Smooth muscle cell (in vitro differentiated cells): ENCODE measurements at regions not wholly inside any gene's neighbourhood (a gene's known extent, or its start where the extent isn't known, plus 50 kb on each side); places are given as distances from the start of the nearest gene placed in this dataset.

Experiments used
- DNase-seq: peaks from one replicate; lab custom pipeline; 2025; ENCODE audit not compliant: unreplicated experiment; lab: John Stamatoyannopoulos, UW
- H2AFZ ChIP-seq: fragments of 200-600 bp; sonication (generic); 2 replicates; pipeline ENCODE4 v1.6.0; 2016; ENCODE audit warnings: antibody characterized with exemption, low read depth, mild to moderate bottlenecking
- H3F3A ChIP-seq: fragments of 200-600 bp; sonication (generic); 2 replicates; pipeline ENCODE4 v1.6.0; 2017; ENCODE audit warnings: antibody characterized with exemption, low read depth
- H3K27ac ChIP-seq: fragments of 200-600 bp; sonication (generic); 2 replicates; pipeline ENCODE4 v1.5.1; 2016; ENCODE audit warnings: low read depth, mild to moderate bottlenecking
- H3K27me3 ChIP-seq: fragments of 200-600 bp; sonication (generic); 2 replicates; pipeline ENCODE4 v1.6.1; 2016; ENCODE audit warnings: low read depth, mild to moderate bottlenecking
- H3K36me3 ChIP-seq: fragments of 200-600 bp; sonication (generic); 2 replicates; pipeline ENCODE4 v1.5.1; 2016; ENCODE audit warnings: low read depth
- H3K4me1 ChIP-seq: fragments of 200-600 bp; sonication (generic); 2 replicates; pipeline ENCODE4 v1.5.1; 2016; ENCODE audit warnings: low read depth
- H3K4me2 ChIP-seq: fragments of 200-600 bp; sonication (generic); 2 replicates; pipeline ENCODE4 v1.6.0; 2016; ENCODE audit warnings: mild to moderate bottlenecking
- H3K4me3 ChIP-seq: fragments of 200-600 bp; sonication (generic); 2 replicates; pipeline ENCODE4 v1.5.1; 2016; ENCODE audit warnings: mild to moderate bottlenecking
- H3K79me2 ChIP-seq: fragments of 200-600 bp; sonication (generic); 2 replicates; pipeline ENCODE4 v1.6.0; 2016; ENCODE audit warnings: low read depth, mild to moderate bottlenecking
- H3K9ac ChIP-seq: fragments of 200-600 bp; sonication (generic); 2 replicates; pipeline ENCODE4 v1.6.0; 2016; ENCODE audit warnings: low read depth
- H3K9me3 ChIP-seq: fragments of 200-600 bp; sonication (generic); replicated peaks from 2 replicates; pipeline ENCODE4 v1.5.1; 2016; ENCODE audit warnings: low read depth
- H4K20me1 ChIP-seq: fragments of 200-600 bp; sonication (generic); 2 replicates; pipeline ENCODE4 v1.6.0; 2016; ENCODE audit warnings: low read depth
- CTCF ChIP-seq: fragments of 200-600 bp; sonication (generic); IDR thresholded peaks from 2 replicates; pipeline ENCODE4 v1.5.1; 2017; ENCODE audit warnings: borderline replicate concordance, mild to moderate bottlenecking, antibody characterized with exemption; ENCODE audit not compliant: insufficient read depth, poor library complexity, severe bottlenecking
- WGBS: methylation state at CpG from one replicate; pipeline ENCODE4 v1.1.7; 2016; ENCODE audit warnings: low lambda C conversion rate; 5-methylcytosine and 5-hydroxymethylcytosine counted together

DNA sequence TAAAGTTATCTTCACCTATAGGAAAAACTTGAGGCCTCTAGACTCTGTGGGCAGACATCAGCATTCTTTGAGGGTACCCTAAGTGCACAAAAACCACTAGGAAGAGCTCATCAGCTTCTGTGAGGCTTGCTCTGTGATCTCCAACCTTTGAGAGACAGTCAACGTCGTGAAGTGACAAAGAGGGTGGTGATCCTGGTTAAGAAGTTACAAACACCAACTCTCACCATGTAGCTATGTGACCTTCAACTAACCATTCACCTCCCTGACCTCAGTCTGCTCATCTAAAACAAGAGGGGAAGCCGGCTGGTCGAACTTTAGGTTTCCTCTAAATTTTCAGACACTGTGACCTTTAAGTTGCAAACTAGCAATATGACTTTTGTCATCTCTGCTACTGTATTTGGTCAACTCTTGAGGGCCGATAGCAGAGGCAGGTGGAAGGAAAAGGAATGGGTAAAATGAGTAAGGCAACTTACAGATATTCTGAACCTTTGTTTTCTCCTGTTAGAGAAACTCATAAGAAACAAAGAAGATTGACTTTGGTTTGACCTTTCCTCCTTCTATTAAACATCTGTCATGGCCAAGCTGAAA is 103.2 kb upstream of the PARP11 start:
- WGBS: 81% methylated on average over 5 of the region's 5 CpGs
- Histone ChIP-seq H3K9me3 (no peaks in the 10 kb centered on the region), H3K4me3 (no peak overlapping the region), H3K27me3 (no peaks in the 10 kb centered on the region), H3K79me2 (no peaks in the 10 kb centered on the region), H3K27ac (no peak overlapping the region), H3K4me1 (no peaks in the 10 kb centered on the region), H3K9ac (no peak overlapping the region), H3F3A (no peaks in the 10 kb centered on the region), H2AFZ (peak overlapping the region; percentile 5), H3K36me3 (no peaks in the 10 kb centered on the region), H4K20me1 (no peaks in the 10 kb centered on the region), H3K4me2 (no peak overlapping the region)
- no peak for DNase-seq
- no peak for TF ChIP-seq CTCF

DNA sequence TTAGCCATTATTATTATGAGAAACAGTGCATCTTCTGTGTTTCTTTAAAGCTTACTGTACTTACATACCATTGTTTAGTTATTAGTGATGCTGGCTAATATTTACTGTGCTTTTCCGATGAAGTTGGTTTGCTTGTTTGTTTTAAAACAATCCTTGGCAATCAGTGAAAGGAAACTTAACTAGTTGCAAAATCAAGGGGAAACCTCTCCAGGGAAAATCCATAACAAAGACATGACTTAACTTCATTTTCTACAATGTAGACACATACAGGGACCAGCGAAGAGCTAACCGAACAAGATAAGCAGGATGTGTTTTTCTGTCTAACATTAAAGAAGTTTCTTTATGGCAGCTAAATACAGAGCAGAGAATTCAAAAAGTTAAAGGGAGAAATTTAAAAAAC is 102.5 kb upstream of the PARP11 start:
- H3K4me2 ChIP-seq: no peak overlapping the region
- no peaks in the 10 kb centered on the region for H3K36me3 ChIP-seq
- H2AFZ ChIP-seq: peak overlapping the region; percentile 5
- no peak for TF ChIP-seq CTCF
- whole genome bisulfite sequencing: 86% methylated on average over 3 of the region's 3 CpGs
- H3K4me1 ChIP-seq: no peaks in the 10 kb centered on the region
- no peak for DNase-seq
- no peak overlapping the region for H3K27ac ChIP-seq
- H3F3A ChIP-seq: no peaks in the 10 kb centered on the region
- H3K9me3 ChIP-seq: no peaks in the 10 kb centered on the region
- H3K9ac ChIP-seq: no peak overlapping the region
- H3K4me3 ChIP-seq: no peak overlapping the region
- H4K20me1 ChIP-seq: no peaks in the 10 kb centered on the region
- no peaks in the 10 kb centered on the region for H3K79me2 ChIP-seq
- H3K27me3 ChIP-seq: no peaks in the 10 kb centered on the region

DNA sequence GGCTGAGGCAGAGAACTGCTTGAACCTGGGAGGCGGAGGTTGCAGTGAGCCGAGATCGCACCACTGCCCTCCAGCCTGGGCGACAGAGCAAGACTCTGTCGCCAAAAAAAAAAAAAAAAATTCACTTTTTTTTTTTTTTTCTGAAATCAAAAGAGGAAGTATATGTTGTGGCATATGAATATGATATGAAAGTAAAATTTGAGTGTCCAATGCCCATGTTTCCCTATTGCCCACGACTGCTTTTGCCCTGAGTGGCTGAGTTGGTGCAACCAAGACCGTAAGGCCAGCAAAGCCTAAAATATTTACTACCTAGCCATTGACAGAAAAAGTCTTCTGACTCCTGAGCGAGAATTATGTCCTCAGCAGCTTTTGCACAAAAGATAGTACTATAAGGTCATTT is 101.7 kb upstream of the PARP11 start:
- H3K79me2 ChIP-seq: no peaks in the 10 kb centered on the region
- no peaks in the 10 kb centered on the region for H3K9me3 ChIP-seq
- no peaks in the 10 kb centered on the region for H3K36me3 ChIP-seq
- H3K27me3 ChIP-seq: no peaks in the 10 kb centered on the region
- no peak overlapping the region for H3K4me3 ChIP-seq
- H3K4me1 ChIP-seq: no peaks in the 10 kb centered on the region
- H3K9ac ChIP-seq: no peak overlapping the region
- TF ChIP-seq CTCF: no peak
- 94% methylated on average over 8 of the region's 8 CpGs for WGBS
- no peak for DNase-seq
- no peaks in the 10 kb centered on the region for H4K20me1 ChIP-seq
- H3F3A ChIP-seq: no peaks in the 10 kb centered on the region
- no peak overlapping the region for H3K4me2 ChIP-seq
- H3K27ac ChIP-seq: no peak overlapping the region
- no peak overlapping the region for H2AFZ ChIP-seq

- H3K27ac ChIP-seq: no peak overlapping the region
- no peaks in the 10 kb centered on the region for H3F3A ChIP-seq
- no peaks in the 10 kb centered on the region for H3K36me3 ChIP-seq
- H3K4me1 ChIP-seq: no peaks in the 10 kb centered on the region
- no peak overlapping the region for H3K4me2 ChIP-seq
- no peaks in the 10 kb centered on the region for H3K9me3 ChIP-seq
- H3K27me3 ChIP-seq: no peaks in the 10 kb centered on the region
- TF ChIP-seq CTCF: no peak
- no peak overlapping the region for H2AFZ ChIP-seq
- WGBS: 61% methylated on average over 4 of the region's 4 CpGs
- H4K20me1 ChIP-seq: no peaks in the 10 kb centered on the region
- H3K79me2 ChIP-seq: no peaks in the 10 kb centered on the region
- H3K9ac ChIP-seq: no peak overlapping the region
- DNase-seq: no peak
- H3K4me3 ChIP-seq: no peak overlapping the region
Measured at GRCh38 chr12:3973973-3974644, 100.9 kb upstream of the PARP11 start.
